K562 (cell line): ENCODE measurements at regions not wholly inside any gene's neighbourhood (a gene's known extent, or its start where the extent isn't known, plus 50 kb on each side); places are given as distances from the start of the nearest gene placed in this dataset.
A peak's percentile ranks its signal among the peaks of the same experiment; 100 is the strongest.

ENCODE experiments used
- ATAC-seq: fragments of 200-7000 bp; cut with Tn5 transposase; 3 replicates; pipeline ENCODE4 v1.9.1; 2020; ENCODE audit warnings: moderate library complexity
- BruUV-seq: library from RNA; stranded (reverse); fragments of 400-500 nt; replicated peaks from 2 replicates; lab custom pipeline; 2021; lab: Mats Ljungman, UMichigan
- CTCF ChIA-PET: fragments of 300-600 bp; formaldehyde crosslinking; extraction: SDS; loops from one replicate; lab custom pipeline; 2021; ENCODE audit warnings: low intra/inter-chr PET ratio; lab: Yijun Ruan, JAX
- POLR2A ChIA-PET: fragments of 300-600, 350-650 bp; sonication (Branson Sonifier 250); formaldehyde crosslinking; extraction: SDS; loops from one replicate; lab custom pipeline; 2021; ENCODE audit warnings: antibody characterized with exemption, inconsistent platforms; lab: Yijun Ruan, JAX
- DNase-seq, 4 experiments: peaks; one replicate each; pipeline versions ENCODE4 v3.0.0 to v3.0.0-alpha.2; 2011 to 2018; ENCODE audit warnings: low spot score in 3 of 4, mixed read lengths in 3 of 4; ENCODE audit errors: extremely low read depth in 1 of 4
- FAIRE-seq: peaks from 2 replicates; lab custom pipeline; 2011; peaks lifted over from hg19 to GRCh38; lab: Jason Lieb, UNC
- H2AFZ ChIP-seq: 2 replicates; pipeline ENCODE4 v1.6.0; 2011; ENCODE audit warnings: low read depth, low read length, control low read depth, inconsistent platforms
- H3K27ac ChIP-seq: fragments of 200-600 bp; 3 replicates; pipeline ENCODE4 v1.8.0; 2011; ENCODE audit warnings: low read depth, mild to moderate bottlenecking, control low read depth, inconsistent platforms, low read length, moderate library complexity, mixed read lengths; ENCODE audit errors: extremely low read depth
- H3K27me3 ChIP-seq, 2 experiments: fragments of 300-600 bp in 1 of 2; 2 replicates in 1 of 2; 3 replicates in 1 of 2; pipeline versions ENCODE4 v1.6.0 to v1.8.0; 2011; ENCODE audit warnings: inconsistent platforms in 2 of 2, low read length in 2 of 2, mild to moderate bottlenecking in 1 of 2, mixed read lengths in 1 of 2, moderate library complexity in 1 of 2; ENCODE audit not compliant: control insufficient read depth in 2 of 2, insufficient read depth in 2 of 2
- H3K36me3 ChIP-seq: fragments of 300-600 bp; 3 replicates; pipeline ENCODE4 v1.8.0; 2011; ENCODE audit warnings: mild to moderate bottlenecking, low read length, inconsistent platforms; ENCODE audit not compliant: control insufficient read depth, insufficient read depth
- H3K4me1 ChIP-seq, 2 experiments: fragments of 200-600 bp in 1 of 2; replicated peaks in 1 of 2; 2 replicates in 1 of 2; 3 replicates in 1 of 2; pipeline versions ENCODE4 v1.5.1 to v1.8.0; 2011; ENCODE audit warnings: inconsistent platforms in 2 of 2, low read length in 2 of 2, mild to moderate bottlenecking in 1 of 2, mixed read lengths in 1 of 2, moderate library complexity in 1 of 2; ENCODE audit not compliant: control insufficient read depth in 2 of 2, insufficient read depth in 2 of 2
- H3K4me2 ChIP-seq: 2 replicates; pipeline ENCODE4 v1.6.1; 2011; ENCODE audit warnings: low read length, control low read depth, inconsistent platforms, mixed read lengths; ENCODE audit not compliant: insufficient read depth
- H3K4me3 ChIP-seq: fragments of 200-600 bp; sonication (generic), shearing (Covaris generic); 2 replicates; pipeline ENCODE4 v1.5.1; 2016; ENCODE audit warnings: control low read depth, inconsistent platforms
- H3K79me2 ChIP-seq: fragments of 200-600 bp; 3 replicates; pipeline ENCODE4 v1.8.0; 2011; ENCODE audit warnings: low read length, inconsistent platforms; ENCODE audit not compliant: control insufficient read depth, insufficient read depth
- H3K9ac ChIP-seq, 2 experiments: 2 replicates each; pipeline versions ENCODE4 v1.6.0 to v1.6.1; 2011; ENCODE audit warnings: low read depth in 2 of 2, low read length in 2 of 2, control low read depth in 1 of 2, inconsistent platforms in 1 of 2, mild to moderate bottlenecking in 1 of 2, mixed read lengths in 1 of 2; ENCODE audit not compliant: insufficient read depth in 1 of 2
- H3K9me1 ChIP-seq: one replicate; pipeline ENCODE4 v1.6.0; 2011; ENCODE audit warnings: inconsistent platforms, mild to moderate bottlenecking, low read length, moderate library complexity; ENCODE audit not compliant: control insufficient read depth, insufficient read depth
- H3K9me3 ChIP-seq: replicated peaks from 2 replicates; pipeline ENCODE4 v1.5.1; 2011; ENCODE audit warnings: low read depth, low read length, inconsistent platforms; ENCODE audit not compliant: control insufficient read depth, insufficient read depth
- H4K20me1 ChIP-seq: replicated peaks from 2 replicates; pipeline ENCODE4 v1.6.1; 2011; ENCODE audit warnings: low read length, inconsistent platforms, mixed read lengths; ENCODE audit not compliant: control insufficient read depth, insufficient read depth
- TSC22D4 ChIP-seq: fragments of 450-650 bp; IDR thresholded peaks from 2 replicates; pipeline ENCODE4 v1.6.1; 2016; ENCODE audit warnings: missing genetic modification characterization, missing biosample characterization, control low read depth
- ZNF717 ChIP-seq: fragments of 250-450 bp; sonication (Bioruptor Pico); IDR thresholded peaks from 2 replicates; pipeline ENCODE4 v1.5.0; 2021
- WGBS: fragments of 100-300 bp; shearing (Covaris generic); methylation state at CpG from one replicate; pipeline ENCODE4 v1.1.6; 2016; ENCODE audit warnings: low coverage, mixed read lengths; ENCODE audit not compliant: insufficient coverage; ENCODE audit errors: missing lambda C conversion rate; 5-methylcytosine and 5-hydroxymethylcytosine counted together
- in situ Hi-C: fragments of 300-500 bp; cut with MboI; formaldehyde crosslinking; loops from 4 replicates; pipeline ENCODE4 v1.15.0; 2018; ENCODE audit warnings: inconsistent platforms, mixed read lengths
- intact Hi-C: fragments of 100-400 bp; cut with micrococcal nuclease; formaldehyde crosslinking; loops from 2 replicates; pipeline ENCODE4 v1.14.2; 2022
- TF ChIP-seq, protein P1 (sequence below): sonication (generic); formaldehyde crosslinking; IDR thresholded peaks from 2 replicates; pipeline ENCODE4 v1.8.1; 2022; ENCODE audit warnings: missing genetic modification reagents
- TF ChIP-seq, protein P2 (sequence below): fragments of 450-650 bp; IDR thresholded peaks from 2 replicates; pipeline ENCODE4 v1.6.1; 2018; ENCODE audit not compliant: partially characterized antibody
- TF ChIP-seq, protein P3 (sequence below): fragments of 450-650 bp; IDR thresholded peaks from 2 replicates; pipeline ENCODE4 v1.6.1; 2014; ENCODE audit warnings: low read depth, mild to moderate bottlenecking, moderate library complexity, borderline replicate concordance

DNA sequence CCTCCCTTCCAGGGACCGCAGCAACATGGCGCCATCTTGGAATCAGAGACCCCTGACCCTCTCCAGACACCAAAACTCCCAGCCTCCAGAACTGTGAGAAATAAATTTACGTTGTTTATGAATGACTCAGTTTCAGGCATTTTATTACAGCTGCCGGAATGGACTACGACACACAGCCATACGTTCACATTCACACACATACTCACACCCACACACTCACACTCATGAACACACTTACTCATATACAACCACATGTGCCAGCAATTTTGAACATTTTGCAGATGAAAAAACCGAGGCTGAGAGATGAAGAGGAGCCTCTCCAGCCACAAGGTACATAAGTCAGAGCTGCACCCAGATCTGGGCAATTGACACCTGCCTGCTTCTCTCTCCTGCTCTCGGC lies 151.0 kb upstream of the RAB4A start:
- Histone ChIP-seq H3K27ac (no peak overlapping the region), H3K4me1 (peaks cover 4 to 5% of the 10 kb centered on the region in 2 experiments; a peak in 2 of 5 replicates), H3K9ac (no peak overlapping the region), H3K79me2 (no peaks in the 10 kb centered on the region), H3K4me2 (no peak overlapping the region; the same call in 1 of the 2 replicates), H4K20me1 (no peaks in the 10 kb centered on the region), H3K4me3 (no peak overlapping the region), H3K9me1 (no peaks in the 10 kb centered on the region), H2AFZ (no peak overlapping the region), H3K27me3 (peaks cover 10 to 61% of the 10 kb centered on the region in 2 experiments), H3K9me3 (no peaks in the 10 kb centered on the region), H3K36me3 (no peaks in the 10 kb centered on the region)
- DNase-seq: no peak
- ChIA-PET CTCF (no interaction called here), POLR2A (no interaction called here)
- no peak for FAIRE-seq
- no TSS peak for BruUV-seq
- in situ Hi-C loops: no loop called here
- TF ChIP-seq ZNF717 (CRISPR knock-in tag): no peak
- no peak for TF ChIP-seq TSC22D4
- TF ChIP-seq, protein P1, sequence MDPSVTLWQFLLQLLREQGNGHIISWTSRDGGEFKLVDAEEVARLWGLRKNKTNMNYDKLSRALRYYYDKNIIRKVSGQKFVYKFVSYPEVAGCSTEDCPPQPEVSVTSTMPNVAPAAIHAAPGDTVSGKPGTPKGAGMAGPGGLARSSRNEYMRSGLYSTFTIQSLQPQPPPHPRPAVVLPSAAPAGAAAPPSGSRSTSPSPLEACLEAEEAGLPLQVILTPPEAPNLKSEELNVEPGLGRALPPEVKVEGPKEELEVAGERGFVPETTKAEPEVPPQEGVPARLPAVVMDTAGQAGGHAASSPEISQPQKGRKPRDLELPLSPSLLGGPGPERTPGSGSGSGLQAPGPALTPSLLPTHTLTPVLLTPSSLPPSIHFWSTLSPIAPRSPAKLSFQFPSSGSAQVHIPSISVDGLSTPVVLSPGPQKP (CRISPR knock-in tag): no peak
- no peak for ATAC-seq
- intact Hi-C loops: no loop called here
- 8% methylated on average over 8 of the region's 8 CpGs for WGBS

DNA sequence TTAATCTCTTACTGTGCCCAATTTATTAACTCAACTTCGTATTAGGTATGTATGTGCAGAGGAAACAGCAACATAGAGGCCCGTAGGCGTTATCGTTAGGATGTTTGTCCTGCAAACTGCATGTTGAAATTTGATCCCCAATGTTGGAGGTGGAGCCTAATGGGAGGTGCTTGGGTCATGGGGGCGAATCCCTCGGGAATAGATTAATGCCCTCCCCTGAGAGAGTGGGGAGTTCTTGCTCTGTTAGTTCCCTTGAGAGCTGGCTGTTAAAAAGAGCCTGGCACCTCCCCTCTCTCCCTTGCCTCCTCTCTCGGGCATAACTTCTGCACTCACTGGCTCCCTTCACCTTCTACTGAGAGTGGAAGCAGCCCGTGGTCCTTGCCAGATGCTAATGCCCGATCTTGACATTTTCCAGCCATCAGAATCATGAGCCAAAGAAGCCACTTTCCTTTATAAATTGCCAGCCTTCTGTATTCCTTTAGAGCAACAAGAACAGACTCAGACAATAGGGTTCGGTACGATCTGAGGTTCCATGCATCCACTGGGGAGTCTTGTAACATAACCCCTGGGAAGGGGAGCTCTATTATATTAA lies 149.0 kb upstream of the RAB4A start:
- Histone ChIP-seq H3K9me3 (no peaks in the 10 kb centered on the region), H3K27me3 (peaks cover 12 to 60% of the 10 kb centered on the region in 2 experiments), H3K9me1 (no peaks in the 10 kb centered on the region), H3K4me1 (peaks cover 4 to 5% of the 10 kb centered on the region in 2 experiments; a peak in 2 of 5 replicates), H4K20me1 (no peaks in the 10 kb centered on the region), H3K4me2 (peak overlapping the region; percentile 20; the same call in 1 of the 2 replicates), H3K36me3 (no peaks in the 10 kb centered on the region), H2AFZ (0 out of 2 replicates have a peak overlapping the region, but pooled peaks have one; percentile 1), H3K4me3 (no peak overlapping the region), H3K9ac (no peak overlapping the region), H3K79me2 (no peaks in the 10 kb centered on the region), H3K27ac (no peak overlapping the region)
- ChIA-PET CTCF (no interaction called here), POLR2A (interaction anchor here (0.6 kb wide), 1 partner anchor 14 kb away, joined by 3 read pairs; no protein-coding TSS in a partner anchor)
- ATAC-seq (peak; percentile 78), DNase-seq (peak in 1 of 4 experiments; percentile 43), FAIRE-seq (peak; percentile 89)
- 2% methylated on average over 11 of the region's 11 CpGs for WGBS
- TF ChIP-seq, protein P2, sequence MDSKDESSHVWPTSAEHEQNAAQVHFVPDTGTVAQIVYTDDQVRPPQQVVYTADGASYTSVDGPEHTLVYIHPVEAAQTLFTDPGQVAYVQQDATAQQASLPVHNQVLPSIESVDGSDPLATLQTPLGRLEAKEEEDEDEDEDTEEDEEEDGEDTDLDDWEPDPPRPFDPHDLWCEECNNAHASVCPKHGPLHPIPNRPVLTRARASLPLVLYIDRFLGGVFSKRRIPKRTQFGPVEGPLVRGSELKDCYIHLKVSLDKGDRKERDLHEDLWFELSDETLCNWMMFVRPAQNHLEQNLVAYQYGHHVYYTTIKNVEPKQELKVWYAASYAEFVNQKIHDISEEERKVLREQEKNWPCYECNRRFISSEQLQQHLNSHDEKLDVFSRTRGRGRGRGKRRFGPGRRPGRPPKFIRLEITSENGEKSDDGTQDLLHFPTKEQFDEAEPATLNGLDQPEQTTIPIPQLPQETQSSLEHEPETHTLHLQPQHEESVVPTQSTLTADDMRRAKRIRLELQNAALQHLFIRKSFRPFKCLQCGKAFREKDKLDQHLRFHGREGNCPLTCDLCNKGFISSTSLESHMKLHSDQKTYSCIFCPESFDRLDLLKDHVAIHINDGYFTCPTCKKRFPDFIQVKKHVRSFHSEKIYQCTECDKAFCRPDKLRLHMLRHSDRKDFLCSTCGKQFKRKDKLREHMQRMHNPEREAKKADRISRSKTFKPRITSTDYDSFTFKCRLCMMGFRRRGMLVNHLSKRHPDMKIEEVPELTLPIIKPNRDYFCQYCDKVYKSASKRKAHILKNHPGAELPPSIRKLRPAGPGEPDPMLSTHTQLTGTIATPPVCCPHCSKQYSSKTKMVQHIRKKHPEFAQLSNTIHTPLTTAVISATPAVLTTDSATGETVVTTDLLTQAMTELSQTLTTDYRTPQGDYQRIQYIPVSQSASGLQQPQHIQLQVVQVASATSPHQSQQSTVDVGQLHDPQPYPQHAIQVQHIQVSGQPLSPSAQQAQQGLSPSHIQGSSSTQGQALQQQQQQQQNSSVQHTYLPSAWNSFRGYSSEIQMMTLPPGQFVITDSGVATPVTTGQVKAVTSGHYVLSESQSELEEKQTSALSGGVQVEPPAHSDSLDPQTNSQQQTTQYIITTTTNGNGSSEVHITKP: peak; percentile 35
- TF ChIP-seq, protein P3, sequence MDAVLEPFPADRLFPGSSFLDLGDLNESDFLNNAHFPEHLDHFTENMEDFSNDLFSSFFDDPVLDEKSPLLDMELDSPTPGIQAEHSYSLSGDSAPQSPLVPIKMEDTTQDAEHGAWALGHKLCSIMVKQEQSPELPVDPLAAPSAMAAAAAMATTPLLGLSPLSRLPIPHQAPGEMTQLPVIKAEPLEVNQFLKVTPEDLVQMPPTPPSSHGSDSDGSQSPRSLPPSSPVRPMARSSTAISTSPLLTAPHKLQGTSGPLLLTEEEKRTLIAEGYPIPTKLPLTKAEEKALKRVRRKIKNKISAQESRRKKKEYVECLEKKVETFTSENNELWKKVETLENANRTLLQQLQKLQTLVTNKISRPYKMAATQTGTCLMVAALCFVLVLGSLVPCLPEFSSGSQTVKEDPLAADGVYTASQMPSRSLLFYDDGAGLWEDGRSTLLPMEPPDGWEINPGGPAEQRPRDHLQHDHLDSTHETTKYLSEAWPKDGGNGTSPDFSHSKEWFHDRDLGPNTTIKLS: no peak
- BruUV-seq: no TSS peak
- in situ Hi-C loops: no loop called here
- intact Hi-C loops: no loop called here
